NB4 (cell line): ENCODE measurements at regions not wholly inside any gene's neighbourhood (a gene's known extent, or its start where the extent isn't known, plus 50 kb on each side); places are given as distances from the start of the nearest gene placed in this dataset.
"Not testable (repeated sequence)": the region's sequence is repeated elsewhere in the genome, so short reads cannot be mapped to it uniquely, and the experiment has no call there.

Experiments used
- DNase-seq: peaks from one replicate; pipeline ENCODE4 v3.0.0; 2010; ENCODE audit warnings: low read depth
- H3K4me3 ChIP-seq: one replicate; pipeline ENCODE4 v1.5.1; 2011; ENCODE audit warnings: mild to moderate bottlenecking, low read depth, low read length, moderate library complexity
- CTCF ChIP-seq: IDR thresholded peaks from one replicate; pipeline ENCODE4 v1.5.1; 2012; ENCODE audit warnings: low read depth, low read length
- MAX ChIP-seq: IDR thresholded peaks from 2 replicates; pipeline ENCODE4 v1.6.1; 2011; ENCODE audit warnings: low read depth, low read length
- MYC ChIP-seq: IDR thresholded peaks from 2 replicates; pipeline ENCODE4 v1.6.1; 2011; ENCODE audit warnings: low read depth, low read length
- POLR2A ChIP-seq: IDR thresholded peaks from 2 replicates; pipeline ENCODE4 v1.6.1; 2011; ENCODE audit warnings: mild to moderate bottlenecking; ENCODE audit not compliant: insufficient read length; ENCODE audit errors: extremely low read depth

- no peak overlapping the region for H3K4me3 ChIP-seq
- no peak for DNase-seq
These were observed 310.1 kb downstream of the FOXL1 start for GRCh38 chr16:86888231-86889053.

GRCh38 chr16:86889054-86889366, 310.7 kb downstream of the FOXL1 start:
- DNase-seq, H3K4me3 ChIP-seq: not testable (repeated sequence)

More at GRCh38 chr16:86888231-86889053, 310.1 kb downstream of the FOXL1 start:
- no peak for TF ChIP-seq POLR2A
- TF ChIP-seq MYC, result no peak
- TF ChIP-seq MAX, result no peak
- no peak for TF ChIP-seq CTCF

GRCh38 chr16:86889974-86890373, 311.6 kb downstream of the FOXL1 start:
- DNase-seq, result no peak
- H3K4me3 ChIP-seq, result no peak overlapping the region
- no peak for TF ChIP-seq MAX
- no peak for TF ChIP-seq MYC

- TF ChIP-seq MYC (no peak), POLR2A (no peak), CTCF (no peak), MAX (no peak)
- DNase-seq, result no peak
- no peak overlapping the region for H3K4me3 ChIP-seq
These were observed 312.8 kb downstream of the FOXL1 start for GRCh38 chr16:86891121-86891520.

- H3K4me3 ChIP-seq, result no peak overlapping the region
- TF ChIP-seq CTCF, result no peak
- TF ChIP-seq MAX, result no peak
- no peak for TF ChIP-seq MYC
- no peak for TF ChIP-seq POLR2A
- DNase-seq, result no peak
These were observed 313.3 kb downstream of the FOXL1 start for GRCh38 chr16:86891631-86892030.

- H3K4me3 ChIP-seq, result no peak overlapping the region
- TF ChIP-seq CTCF (no peak), MAX (no peak), MYC (no peak), POLR2A (no peak)
- peak; percentile 44 for DNase-seq
These were observed 314.2 kb downstream of the FOXL1 start for GRCh38 chr16:86892509-86892908.

GRCh38 chr16:86893506-86893905, 315.2 kb downstream of the FOXL1 start:
- no peak overlapping the region for H3K4me3 ChIP-seq
- no peak for TF ChIP-seq MYC
- no peak for TF ChIP-seq POLR2A
- no peak for TF ChIP-seq MAX
- no peak for TF ChIP-seq CTCF
- no peak for DNase-seq
